ENCODE measurements at regions not wholly inside any gene's neighbourhood (a gene's known extent, or its start where the extent isn't known, plus 50 kb on each side); places are given as distances from the start of the nearest gene placed in this dataset.
A peak's percentile ranks its signal among the peaks of the same experiment; 100 is the strongest.

- no peak for DNase-seq (ENCODE audit: low read depth)
Measured at GRCh38 chr4:100130964-100131363, 59.3 kb downstream of the DDIT4L start.

GRCh38 chr4:100130491-100130890, 59.8 kb downstream of the DDIT4L start:
- no peak for DNase-seq (ENCODE audit: low read depth)

GRCh38 chr4:100129774-100130173, 60.5 kb downstream of the DDIT4L start:
- DNase-seq (ENCODE audit: low read depth) = no peak

- DNase-seq (ENCODE audit: low read depth) = no peak
Measured at GRCh38 chr4:100128338-100128737, 61.9 kb downstream of the DDIT4L start.

- no peak for DNase-seq (ENCODE audit: low read depth)
Measured at GRCh38 chr4:100124715-100125114, 65.6 kb downstream of the DDIT4L start.

- DNase-seq (ENCODE audit: low read depth) = no peak
Measured at GRCh38 chr4:100118181-100118580, 72.1 kb downstream of the DDIT4L start.

GRCh38 chr4:100117750-100118149, 72.5 kb downstream of the DDIT4L start:
- no peak for DNase-seq (ENCODE audit: low read depth)

GRCh38 chr4:100114909-100115308, 75.4 kb downstream of the DDIT4L start:
- DNase-seq (ENCODE audit: low read depth) = no peak

GRCh38 chr4:100113732-100114131, 76.5 kb downstream of the DDIT4L start:
- DNase-seq (ENCODE audit: low read depth) = no peak

- no peak for DNase-seq (ENCODE audit: low read depth)
Measured at GRCh38 chr4:100113096-100113495, 77.2 kb downstream of the DDIT4L start.

GRCh38 chr4:100109921-100110320, 80.3 kb downstream of the DDIT4L start:
- DNase-seq (ENCODE audit: low read depth) = no peak

GRCh38 chr4:100108869-100109268, 81.4 kb downstream of the DDIT4L start:
- DNase-seq (ENCODE audit: low read depth) = no peak

- DNase-seq (ENCODE audit: low read depth) = no peak
Measured at GRCh38 chr4:100106982-100107381, 83.3 kb downstream of the DDIT4L start.

GRCh38 chr4:100103671-100104070, 86.6 kb downstream of the DDIT4L start:
- DNase-seq (ENCODE audit: low read depth) = no peak

- no peak for DNase-seq (ENCODE audit: low read depth)
Measured at GRCh38 chr4:100100985-100101384, 89.3 kb downstream of the DDIT4L start.

- no peak for DNase-seq (ENCODE audit: low read depth)
Measured at GRCh38 chr4:100099746-100100145, 90.5 kb downstream of the DDIT4L start.

GRCh38 chr4:100098681-100099080, 91.6 kb downstream of the DDIT4L start:
- no peak for DNase-seq (ENCODE audit: low read depth)

- no peak for DNase-seq (ENCODE audit: low read depth)
Measured at GRCh38 chr4:100098011-100098545, 92.2 kb downstream of the DDIT4L start.

GRCh38 chr4:100095729-100096595, 94.3 kb downstream of the DDIT4L start:
- DNase-seq (ENCODE audit: low read depth) = peak; percentile 39

- peak; percentile 81 for DNase-seq (ENCODE audit: low read depth)
Measured at GRCh38 chr4:100093091-100093866, 97.0 kb downstream of the DDIT4L start.

GRCh38 chr4:100087743-100088142, 102.5 kb downstream of the DDIT4L start:
- no peak for DNase-seq (ENCODE audit: low read depth)

- no peak for DNase-seq (ENCODE audit: low read depth)
Measured at GRCh38 chr4:100086766-100087431, 103.4 kb downstream of the DDIT4L start.
